Lung microvascular endothelial cell (primary cell): ENCODE measurements at regions not wholly inside any gene's neighbourhood (a gene's known extent, or its start where the extent isn't known, plus 50 kb on each side); places are given as distances from the start of the nearest gene placed in this dataset.
"Not testable (repeated sequence)": the region's sequence is repeated elsewhere in the genome, so short reads cannot be mapped to it uniquely, and the experiment has no call there.

Experiments
- DNase-seq, 2 donors: peaks; one replicate each; pipeline versions ENCODE4 v3.0.0 to v3.0.0-alpha.2; 2010; ENCODE audit warnings: low read depth in 2 of 2

GRCh38 chr1:166305371-166305770 is 138.6 kb upstream of the FAM78B start:
- no peak for DNase-seq

GRCh38 chr1:166307261-166308188 is 140.7 kb upstream of the FAM78B start:
- DNase-seq = no peak

GRCh38 chr1:166316306-166316705 is 149.5 kb upstream of the FAM78B start:
- not testable (repeated sequence) for DNase-seq

GRCh38 chr1:166322470-166322869 is 155.7 kb upstream of the FAM78B start:
- no peak for DNase-seq

- DNase-seq = no peak
Measured at GRCh38 chr1:166327886-166328285, 161.1 kb upstream of the FAM78B start.

GRCh38 chr1:166328956-166329355 is 162.2 kb upstream of the FAM78B start:
- DNase-seq = no peak

DNA sequence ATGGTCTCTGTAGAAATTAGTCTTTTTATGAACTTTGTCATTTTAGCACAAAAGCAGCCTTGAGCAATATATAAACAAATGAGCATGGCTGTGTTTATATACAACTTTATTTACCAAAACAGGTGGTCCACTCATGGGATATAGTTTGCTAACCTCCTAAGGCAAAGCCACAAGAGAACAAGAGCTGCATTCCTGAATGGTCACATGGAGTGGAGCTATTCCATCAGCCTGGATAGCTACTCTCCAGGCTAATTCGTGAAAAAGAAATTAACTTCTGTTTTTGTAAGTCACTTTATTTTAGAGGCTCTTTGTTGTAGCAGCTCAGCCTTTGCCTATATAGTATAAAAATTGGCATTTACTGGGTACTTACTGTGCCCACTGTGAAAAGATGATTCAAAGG is 163.3 kb upstream of the FAM78B start:
- DNase-seq = no peak

GRCh38 chr1:166338105-166338504 is 171.3 kb upstream of the FAM78B start:
- DNase-seq = no peak

GRCh38 chr1:166340709-166341108 is 173.9 kb upstream of the FAM78B start:
- DNase-seq = no peak

DNA sequence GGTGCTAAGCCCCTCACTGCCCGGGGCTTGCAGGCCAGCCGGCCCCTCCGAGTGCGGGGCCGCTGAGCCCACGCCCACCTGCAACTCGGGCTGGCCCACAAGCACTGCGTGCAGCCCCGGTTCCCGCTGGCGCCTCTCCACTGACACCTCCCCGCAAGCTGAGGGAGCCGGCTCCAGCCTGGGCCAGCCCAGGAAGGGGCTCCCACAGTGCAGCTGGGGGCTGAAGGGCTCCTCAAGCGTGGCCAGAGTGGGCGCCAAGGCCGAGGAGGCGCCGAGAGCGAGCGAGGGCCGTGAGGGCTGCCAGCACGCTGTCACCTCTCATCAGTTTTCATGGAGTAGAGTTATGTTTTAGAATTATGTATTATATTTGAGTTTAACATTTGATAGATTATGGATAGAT is 176.5 kb upstream of the FAM78B start:
- no peak for DNase-seq

GRCh38 chr1:166350490-166350889 is 183.7 kb upstream of the FAM78B start:
- no peak for DNase-seq

DNA sequence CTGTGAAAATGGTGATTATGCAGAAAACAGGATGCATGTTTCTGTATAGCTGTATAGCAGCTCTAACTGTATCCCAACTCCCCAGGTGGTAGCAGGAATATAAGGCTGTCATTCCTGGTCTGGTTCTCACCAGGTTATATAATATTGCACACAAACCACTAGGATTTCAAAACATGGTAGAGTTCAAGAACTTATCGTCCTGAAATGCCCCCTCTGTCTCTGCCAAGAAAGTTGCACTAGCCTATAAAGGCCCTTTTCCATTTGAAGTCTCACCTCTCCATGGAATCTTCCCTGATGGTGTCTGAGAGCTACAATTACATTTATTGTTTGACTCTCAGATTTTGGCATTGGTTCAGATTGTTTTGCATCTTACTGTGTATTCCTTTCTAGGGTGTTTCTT is 184.9 kb upstream of the FAM78B start:
- DNase-seq = no peak

GRCh38 chr1:166353213-166353612 is 186.4 kb upstream of the FAM78B start:
- DNase-seq = no peak

- DNase-seq = no peak
Measured at GRCh38 chr1:166354406-166354805, 187.6 kb upstream of the FAM78B start.

- no peak for DNase-seq
Measured at GRCh38 chr1:166365081-166365480, 198.3 kb upstream of the FAM78B start.

- DNase-seq = no peak
Measured at GRCh38 chr1:166368030-166368429, 201.2 kb upstream of the FAM78B start.

DNA sequence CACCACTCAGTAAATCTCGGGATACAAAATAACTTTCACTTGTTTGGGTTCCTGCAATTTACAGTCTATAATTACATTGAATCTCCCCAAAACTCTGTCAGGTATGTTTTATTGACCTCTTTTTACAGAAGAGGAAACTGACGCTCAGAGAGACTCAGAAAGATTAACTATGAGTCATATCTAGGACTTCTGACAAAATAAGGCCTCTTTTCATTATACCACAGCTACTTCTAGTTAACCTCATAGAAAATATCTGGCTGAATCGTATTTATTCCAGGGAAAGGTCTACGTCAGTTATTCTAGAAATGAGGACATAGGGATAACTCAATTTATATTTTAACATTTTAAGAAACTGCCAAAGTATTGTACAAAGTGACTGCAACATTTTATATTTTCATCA is 211.1 kb upstream of the FAM78B start:
- DNase-seq = no peak

DNA sequence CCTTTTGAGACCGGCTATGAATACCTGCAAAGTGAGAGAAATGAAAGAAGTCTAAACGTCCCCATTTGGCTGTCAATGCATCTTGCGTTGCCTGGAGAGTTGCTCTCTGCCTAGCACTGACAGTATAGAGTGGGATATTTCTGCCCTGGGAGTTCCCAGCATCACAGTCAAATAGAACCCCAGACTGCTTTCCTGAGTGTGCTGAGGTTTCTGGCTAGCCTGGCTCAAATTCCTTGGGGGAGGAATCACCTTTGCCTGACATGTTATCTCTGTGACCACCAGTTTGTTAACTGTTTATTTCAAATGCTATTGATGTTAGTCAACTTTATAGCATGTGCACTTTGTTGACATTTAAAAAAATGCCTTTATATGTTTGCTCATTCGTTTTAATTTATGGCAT is 212.0 kb upstream of the FAM78B start:
- no peak for DNase-seq

GRCh38 chr1:166379447-166379846 is 212.6 kb upstream of the FAM78B start:
- no peak for DNase-seq

DNA sequence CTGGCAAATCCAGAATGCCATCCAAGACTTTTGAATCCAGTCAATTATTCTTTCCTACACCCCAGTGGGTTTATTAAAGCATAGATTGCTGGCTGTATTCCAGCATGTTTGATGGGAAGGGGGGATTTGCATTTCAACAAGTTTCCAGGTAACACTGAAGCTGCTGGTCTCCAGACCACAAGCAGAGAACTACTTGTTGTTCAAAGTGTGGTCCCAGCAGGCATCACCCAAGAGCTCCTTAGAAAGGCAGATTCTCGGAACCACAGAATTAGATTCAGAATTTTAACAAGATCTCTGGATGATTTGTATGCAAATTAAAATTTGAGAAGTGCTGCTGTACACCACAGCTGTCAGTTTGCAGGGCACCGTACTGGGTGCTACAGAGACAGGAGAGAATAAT is 216.3 kb upstream of the FAM78B start:
- no peak for DNase-seq

- no peak for DNase-seq
Measured at GRCh38 chr1:166383635-166384346, 217.0 kb upstream of the FAM78B start.

DNA sequence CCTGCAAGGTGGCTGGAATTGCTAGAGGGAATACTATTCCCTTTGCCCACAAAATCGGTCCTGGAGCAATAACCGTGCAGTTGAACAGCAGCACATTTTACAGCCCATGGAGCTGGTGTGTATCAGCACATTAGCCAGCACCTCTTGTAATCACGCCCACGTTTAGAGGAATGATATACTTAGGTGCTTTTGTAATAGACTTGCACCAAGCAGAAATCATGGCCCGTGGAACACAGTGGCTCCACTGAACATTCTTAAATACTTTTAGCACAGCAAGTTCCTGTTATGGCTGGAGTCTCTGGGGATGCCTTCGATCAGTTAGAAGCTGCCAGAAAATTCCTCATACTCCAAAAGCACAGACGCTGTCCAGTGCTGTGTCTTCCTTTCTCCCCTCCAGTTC is 218.1 kb upstream of the FAM78B start:
- DNase-seq = no peak
